IPS-18c (cell line): ENCODE measurements at regions not wholly inside any gene's neighbourhood (a gene's known extent, or its start where the extent isn't known, plus 50 kb on each side); places are given as distances from the start of the nearest gene placed in this dataset.
A peak's percentile ranks its signal among the peaks of the same experiment; 100 is the strongest.

Experiments used
- H3K4me3 ChIP-seq: 2 replicates; pipeline ENCODE4 v1.7.0; 2013; ENCODE audit warnings: low read depth, mild to moderate bottlenecking, low read length, moderate library complexity; ENCODE audit not compliant: insufficient read depth
- H3K9me3 ChIP-seq: one replicate; pipeline ENCODE4 v1.6.1; 2013; ENCODE audit warnings: mild to moderate bottlenecking, low read length, moderate library complexity; ENCODE audit not compliant: control insufficient read depth, insufficient read depth

DNA sequence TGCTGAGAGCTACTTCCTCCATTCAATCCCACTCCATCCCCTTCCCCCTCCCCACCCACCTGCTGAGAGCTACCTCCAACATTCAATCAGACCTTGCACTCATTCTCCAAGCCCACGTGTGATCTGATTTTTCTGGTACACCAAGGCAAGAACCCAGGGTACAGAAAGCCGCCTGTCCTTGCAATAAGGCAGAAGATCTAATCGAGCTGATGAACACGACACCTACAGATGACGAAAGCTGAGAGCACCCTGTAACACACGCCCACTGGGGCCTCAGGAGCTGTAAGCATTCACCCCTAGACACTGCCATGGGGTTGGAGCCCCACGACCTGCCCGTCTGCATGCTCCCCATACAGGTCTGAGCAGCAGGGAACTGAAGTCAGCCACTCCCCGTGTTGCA lies 58.3 kb downstream of the TRIML1 start:
- no peaks in the 10 kb centered on the region for H3K9me3 ChIP-seq
- H3K4me3 ChIP-seq = no peak overlapping the region

DNA sequence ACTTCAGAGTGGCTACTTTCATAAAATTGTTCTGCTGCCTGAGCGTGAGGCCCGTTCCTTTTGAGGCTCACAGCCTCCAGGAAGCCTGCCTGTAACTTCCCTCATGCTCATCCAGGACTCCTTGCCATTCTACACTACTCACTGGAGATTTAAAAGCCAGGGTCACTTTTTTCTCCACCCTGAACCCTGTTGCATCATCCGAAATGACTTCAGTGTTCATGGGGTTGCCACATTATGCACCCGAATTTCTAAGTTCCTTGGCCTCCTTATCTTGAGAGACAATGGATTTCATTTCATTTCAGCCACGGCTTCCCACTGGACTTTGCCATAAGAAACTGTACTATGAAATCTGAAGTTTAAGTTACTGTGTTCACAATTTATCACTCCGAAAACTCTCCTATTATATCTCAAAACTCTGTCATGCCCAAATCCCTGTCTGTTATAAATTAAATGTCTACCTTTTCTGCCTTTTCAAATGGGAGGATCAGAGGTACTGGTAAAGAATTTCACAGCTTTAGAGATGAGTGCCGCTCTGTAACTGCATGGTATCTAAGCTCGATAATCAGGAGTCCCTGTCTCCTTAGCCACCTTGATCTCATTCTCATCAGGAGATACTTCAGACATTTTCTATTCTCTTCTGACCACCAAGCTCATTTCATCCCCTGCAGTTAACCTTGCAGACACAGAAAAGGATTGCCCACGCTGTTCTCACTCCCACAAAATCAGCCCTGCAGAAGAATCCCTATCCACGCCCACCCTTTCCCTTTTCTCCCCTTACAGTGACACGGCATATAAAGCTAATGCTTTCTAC lies 59.9 kb downstream of the TRIML1 start:
- Histone ChIP-seq H3K9me3 (no peaks in the 10 kb centered on the region), H3K4me3 (no peak overlapping the region)

DNA sequence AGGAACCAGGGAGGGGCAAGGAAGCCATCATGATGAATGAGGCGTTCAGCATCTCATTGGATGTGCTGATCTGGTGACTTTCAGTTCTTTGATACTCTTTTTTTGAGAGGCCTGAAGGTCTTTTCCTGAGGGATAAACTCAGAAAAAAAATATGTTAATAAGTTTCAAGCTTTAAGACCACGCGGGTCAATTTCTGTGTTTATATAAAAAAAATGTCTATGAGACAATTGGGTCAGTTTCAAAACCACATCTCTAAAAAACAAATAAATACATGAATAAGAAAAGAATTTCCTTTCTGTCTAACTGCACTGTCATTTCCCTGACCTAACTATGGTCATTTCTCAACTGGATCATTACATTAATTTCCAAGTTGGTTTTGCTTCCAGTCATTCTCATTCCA lies 62.6 kb downstream of the TRIML1 start:
- Histone ChIP-seq H3K4me3 (no peak overlapping the region), H3K9me3 (no peaks in the 10 kb centered on the region)

DNA sequence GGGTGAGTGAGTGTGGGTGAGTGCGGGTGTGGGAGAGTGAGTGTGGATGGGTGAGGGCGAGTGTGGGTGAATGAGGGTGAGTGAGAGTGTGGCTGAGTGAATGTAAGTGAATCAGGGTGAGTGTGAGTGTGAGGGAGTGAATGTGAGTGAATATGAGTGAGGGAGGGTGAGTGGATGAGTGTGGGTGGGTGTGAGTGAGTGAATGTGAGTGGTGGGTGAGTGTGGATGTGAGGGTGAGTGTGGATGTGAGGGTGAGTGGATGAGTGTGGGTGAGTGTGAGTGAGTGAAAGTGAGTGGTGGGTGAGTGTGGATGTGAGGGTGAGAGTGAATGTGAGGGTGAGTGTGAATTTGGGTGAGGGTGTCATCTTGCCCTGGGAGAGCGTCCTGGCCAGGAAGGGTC lies 67.5 kb downstream of the TRIML1 start:
- Histone ChIP-seq H3K9me3 (no peaks in the 10 kb centered on the region), H3K4me3 (no peak overlapping the region)

DNA sequence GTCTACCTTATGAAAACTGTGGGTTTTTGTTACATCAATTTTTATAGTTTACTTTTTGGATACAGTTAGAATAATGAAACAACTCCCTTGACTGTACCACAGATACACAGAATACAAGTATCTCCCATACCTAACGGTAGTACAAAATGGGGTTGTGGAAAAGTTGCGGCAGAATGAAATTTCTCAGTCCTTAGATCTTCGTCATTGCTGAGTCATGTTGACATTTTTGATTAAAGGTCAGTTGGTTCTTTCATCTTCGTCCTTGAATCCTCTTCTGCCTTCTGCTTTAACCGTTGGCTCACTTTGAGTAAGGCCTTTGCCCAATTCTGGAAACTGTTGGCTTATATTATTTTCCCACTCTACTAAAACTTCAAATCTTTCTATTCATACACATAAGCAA lies 75.6 kb downstream of the TRIML1 start:
- H3K4me3 ChIP-seq = no peak overlapping the region
- peaks cover 2% of the 10 kb centered on the region for H3K9me3 ChIP-seq

DNA sequence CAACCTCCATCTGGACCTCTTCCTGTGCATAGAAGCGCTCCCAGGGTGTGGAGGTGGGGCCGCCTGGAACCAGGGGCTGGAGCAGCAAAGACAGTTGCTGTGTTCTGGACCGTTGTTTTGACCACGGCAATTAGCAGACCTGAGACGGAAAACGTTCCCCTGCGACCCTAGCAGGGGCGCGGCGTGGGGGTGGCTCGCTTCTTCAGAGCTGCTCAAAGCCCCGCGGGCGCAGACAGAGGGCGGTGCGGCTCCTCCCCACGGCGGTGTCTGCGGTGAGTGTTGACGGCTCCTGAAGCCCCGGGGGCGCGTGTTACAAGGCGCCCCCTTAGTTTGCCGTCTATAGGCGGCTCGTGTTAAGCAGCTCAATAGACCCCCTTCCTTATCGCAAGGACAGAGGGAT lies 79.2 kb downstream of the TRIML1 start:
- peak overlapping the region; percentile 38; the same call in 1 of the 2 replicates for H3K4me3 ChIP-seq

DNA sequence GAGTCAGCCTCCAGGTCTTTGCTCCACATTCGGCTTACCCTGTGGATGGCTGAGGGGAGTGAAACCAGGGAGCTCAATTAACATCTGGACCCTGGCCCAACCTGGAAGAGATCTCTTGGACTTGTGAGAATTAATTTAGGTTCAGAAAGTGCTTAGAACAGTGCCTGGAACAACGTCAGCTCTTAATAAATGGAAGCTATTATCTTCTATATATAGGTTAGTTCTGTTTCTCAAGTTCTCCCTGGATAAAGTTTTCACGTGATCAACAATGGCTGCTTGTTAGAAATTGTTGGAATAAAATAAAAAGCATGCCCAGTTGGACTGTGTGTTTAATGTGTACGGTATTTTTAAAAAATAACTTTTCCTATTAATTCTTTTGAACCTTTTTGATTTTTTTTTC lies 80.8 kb downstream of the TRIML1 start:
- peaks cover 4% of the 10 kb centered on the region for H3K9me3 ChIP-seq
- H3K4me3 ChIP-seq = no peak overlapping the region

More for the DNA sequence above, 79.2 kb downstream of the TRIML1 start:
- peaks cover 4% of the 10 kb centered on the region for H3K9me3 ChIP-seq

DNA sequence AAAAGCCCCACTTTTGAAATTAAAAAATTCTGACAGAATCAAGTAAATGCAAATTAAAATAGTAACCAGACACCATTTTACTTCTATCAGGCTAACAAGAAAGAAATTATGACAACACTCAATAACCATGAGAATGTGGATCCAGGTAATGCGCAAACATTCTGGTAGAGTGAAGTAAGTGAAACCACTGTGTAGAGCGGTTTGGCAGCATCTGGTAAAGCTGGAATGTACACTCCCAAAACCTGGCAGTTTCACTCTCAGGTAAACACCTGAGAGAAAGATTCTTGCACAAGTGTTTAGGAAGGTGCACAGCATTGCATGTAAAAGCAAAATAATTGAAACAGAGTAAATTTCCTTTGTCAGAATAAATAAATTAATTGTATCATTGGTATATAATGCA lies 81.8 kb downstream of the TRIML1 start:
- Histone ChIP-seq H3K4me3 (no peak overlapping the region), H3K9me3 (peaks cover 4% of the 10 kb centered on the region)

DNA sequence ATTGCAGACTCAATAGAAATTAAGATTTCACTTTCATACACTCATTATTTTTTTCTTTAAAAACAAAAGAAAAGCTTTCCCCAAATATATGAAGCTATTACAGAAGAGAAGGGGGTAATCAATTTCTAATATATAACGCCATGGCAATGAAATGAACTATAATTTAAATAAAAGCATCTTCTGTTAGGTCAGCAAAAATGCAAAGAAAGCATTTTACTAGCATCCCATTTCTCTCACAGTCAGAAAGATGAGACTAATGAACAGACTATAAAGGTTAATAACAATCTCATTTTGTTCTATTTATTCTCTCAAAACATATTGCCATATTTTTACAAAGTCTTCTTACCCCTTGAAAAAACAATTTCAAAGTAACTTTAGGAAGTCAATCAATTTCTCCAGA lies 89.0 kb downstream of the TRIML1 start:
- Histone ChIP-seq H3K4me3 (no peak overlapping the region), H3K9me3 (no peaks in the 10 kb centered on the region)

DNA sequence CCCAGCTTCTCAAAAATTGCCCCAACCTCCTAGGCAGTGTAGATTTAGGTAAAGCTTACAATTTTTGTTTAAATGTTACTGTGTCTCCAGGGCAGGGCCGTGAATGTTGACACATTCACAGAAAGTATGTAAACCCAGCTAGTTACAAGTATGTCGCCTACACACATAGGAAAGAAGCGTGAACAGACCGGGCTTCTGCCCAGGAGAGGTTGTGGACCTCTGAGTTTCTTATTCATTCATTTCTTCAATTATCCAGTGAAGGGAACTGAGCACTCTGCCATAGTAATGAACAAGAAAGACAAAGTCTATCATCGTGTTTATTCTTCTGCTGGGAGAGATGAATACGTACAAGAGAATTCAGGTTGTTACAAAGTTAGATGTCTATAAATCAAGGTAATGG lies 93.2 kb downstream of the TRIML1 start:
- H3K4me3 ChIP-seq = no peak overlapping the region
- no peaks in the 10 kb centered on the region for H3K9me3 ChIP-seq

DNA sequence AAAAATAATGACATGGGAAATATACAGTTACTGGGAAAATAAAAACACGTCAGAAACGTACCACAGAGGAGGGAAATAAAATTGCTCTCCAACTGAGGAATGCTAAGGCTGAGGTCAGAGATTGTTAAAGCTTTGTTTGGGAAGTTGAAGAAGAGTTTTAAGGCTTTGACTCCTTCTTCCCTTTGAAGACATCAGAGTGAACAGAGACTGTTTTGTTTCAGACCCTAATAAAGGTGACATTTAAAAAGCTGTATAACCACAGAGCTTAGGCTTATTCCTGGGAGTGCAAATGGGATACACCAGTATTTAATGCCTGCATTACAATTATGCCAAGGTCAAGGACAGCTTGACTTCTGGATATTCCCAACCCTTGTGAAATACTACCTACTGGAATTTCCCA lies 102.8 kb downstream of the TRIML1 start:
- Histone ChIP-seq H3K9me3 (no peaks in the 10 kb centered on the region), H3K4me3 (no peak overlapping the region)

DNA sequence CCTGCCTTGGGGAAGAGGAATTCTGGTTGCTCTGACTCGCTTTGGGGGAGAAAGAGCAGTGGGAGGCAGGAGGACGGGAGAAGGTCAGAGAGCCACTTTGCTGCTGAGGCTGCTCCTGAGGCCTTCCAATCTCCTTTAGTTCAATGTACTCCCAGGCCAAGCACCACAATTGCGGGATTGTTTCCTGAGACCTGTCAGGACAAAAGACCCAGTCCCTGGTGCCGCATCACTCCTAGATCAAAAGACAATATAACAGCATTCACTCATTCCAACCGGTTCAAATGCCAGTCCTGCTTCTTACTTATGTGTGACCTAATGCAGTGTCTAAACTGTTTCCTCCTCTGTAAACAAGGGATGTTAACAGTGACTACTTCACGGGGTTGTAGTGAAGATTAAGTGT lies 106.4 kb downstream of the TRIML1 start:
- Histone ChIP-seq H3K4me3 (no peak overlapping the region), H3K9me3 (no peaks in the 10 kb centered on the region)

DNA sequence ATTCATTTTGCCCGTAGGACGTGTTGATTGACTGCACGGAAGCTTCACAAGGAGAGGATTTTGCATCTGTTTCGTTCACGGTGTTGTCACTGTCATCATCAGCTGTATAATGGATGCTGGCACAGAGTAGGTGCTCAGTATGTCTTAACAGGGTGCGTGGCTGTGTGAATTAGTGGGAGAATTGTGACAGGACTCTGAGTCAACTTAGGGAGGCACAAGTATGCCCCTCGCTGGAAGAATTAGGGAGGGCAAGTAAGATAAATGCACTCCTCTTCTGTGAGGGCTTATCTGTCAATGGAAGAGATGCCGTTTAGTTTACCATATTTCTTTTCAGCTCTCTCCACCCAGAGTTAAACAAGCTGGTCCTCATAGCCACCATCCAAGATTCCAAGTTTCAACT lies 107.2 kb downstream of the TRIML1 start:
- no peak overlapping the region for H3K4me3 ChIP-seq

DNA sequence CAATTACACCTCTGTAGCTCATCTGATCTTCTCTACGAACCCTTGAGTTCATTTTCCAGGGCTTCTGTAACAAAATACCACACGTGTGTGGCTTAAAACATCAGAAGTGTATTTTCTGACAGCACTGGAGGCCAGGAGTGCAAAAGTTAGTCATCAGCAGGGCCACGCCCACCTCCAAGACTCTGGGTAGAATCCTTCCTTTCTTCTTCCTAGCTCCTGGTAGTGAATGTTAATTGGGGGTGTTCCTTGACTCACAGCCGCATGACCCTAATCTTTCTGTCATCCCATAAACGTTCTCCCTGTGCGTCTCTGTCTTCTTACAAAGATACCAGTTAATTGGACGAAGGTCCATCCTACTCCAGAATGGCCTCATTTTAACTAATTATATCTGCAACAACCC lies 115.0 kb downstream of the TRIML1 start:
- Histone ChIP-seq H3K9me3 (no peaks in the 10 kb centered on the region), H3K4me3 (no peak overlapping the region)

More for the DNA sequence above, 107.2 kb downstream of the TRIML1 start:
- no peaks in the 10 kb centered on the region for H3K9me3 ChIP-seq

DNA sequence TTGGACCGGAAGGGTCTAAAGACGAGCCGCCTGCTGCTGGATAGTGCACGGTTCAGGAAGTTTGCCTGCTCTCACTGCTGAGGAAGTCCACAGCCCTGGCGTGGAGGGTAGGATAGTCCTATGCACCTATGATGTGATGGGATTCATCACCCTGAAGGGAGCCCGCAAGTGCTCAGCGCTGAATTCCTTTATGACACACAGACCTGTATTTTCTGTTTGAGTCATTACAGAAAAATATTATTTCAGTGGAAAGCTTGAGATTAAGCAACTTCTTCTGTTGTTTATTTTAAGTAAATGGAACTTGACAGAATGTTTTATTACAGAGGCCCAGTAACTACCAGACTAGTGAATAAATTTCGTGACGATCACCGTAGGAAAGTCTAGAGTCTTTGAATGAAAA lies 123.2 kb downstream of the TRIML1 start:
- Histone ChIP-seq H3K9me3 (no peaks in the 10 kb centered on the region), H3K4me3 (no peak overlapping the region)

DNA sequence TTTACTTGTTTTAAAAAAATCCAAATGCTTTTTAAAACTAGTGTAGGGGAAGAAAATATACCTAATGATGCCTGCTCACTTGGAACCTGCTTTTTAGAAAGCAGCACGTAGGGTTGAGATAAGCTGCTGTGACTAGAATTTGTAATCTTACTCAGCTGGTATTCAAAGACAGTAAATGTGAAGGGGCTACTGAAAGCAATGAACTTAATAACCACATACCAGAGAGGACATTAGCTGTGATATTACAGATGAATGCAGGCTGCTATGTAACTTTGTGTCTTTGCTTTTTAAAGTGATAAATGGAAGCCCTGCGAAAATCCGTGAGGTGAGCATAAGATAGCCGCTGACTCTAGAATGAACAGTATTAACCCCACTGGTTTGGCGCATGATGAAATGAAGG lies 124.1 kb downstream of the TRIML1 start:
- Histone ChIP-seq H3K4me3 (no peak overlapping the region), H3K9me3 (no peaks in the 10 kb centered on the region)

DNA sequence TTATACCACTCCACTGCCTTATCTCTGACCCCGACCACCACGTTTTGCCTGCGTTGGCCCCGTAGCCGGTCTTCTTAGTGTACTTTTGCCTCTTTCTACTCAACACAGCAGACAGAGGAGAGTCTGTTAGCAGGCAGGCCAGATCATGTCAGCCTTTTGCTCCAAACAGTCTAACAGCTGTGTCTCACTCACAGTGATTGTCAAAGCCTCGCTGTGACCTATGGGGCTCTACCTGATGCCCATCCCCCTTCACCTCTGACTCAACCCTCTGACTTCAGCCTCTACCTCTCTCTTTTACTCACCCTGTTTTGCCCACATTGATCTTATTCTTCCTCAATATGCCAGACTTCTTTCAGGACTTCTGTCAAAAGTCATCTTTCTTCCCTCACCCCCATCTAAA lies 127.1 kb downstream of the TRIML1 start:
- H3K9me3 ChIP-seq = no peaks in the 10 kb centered on the region

DNA sequence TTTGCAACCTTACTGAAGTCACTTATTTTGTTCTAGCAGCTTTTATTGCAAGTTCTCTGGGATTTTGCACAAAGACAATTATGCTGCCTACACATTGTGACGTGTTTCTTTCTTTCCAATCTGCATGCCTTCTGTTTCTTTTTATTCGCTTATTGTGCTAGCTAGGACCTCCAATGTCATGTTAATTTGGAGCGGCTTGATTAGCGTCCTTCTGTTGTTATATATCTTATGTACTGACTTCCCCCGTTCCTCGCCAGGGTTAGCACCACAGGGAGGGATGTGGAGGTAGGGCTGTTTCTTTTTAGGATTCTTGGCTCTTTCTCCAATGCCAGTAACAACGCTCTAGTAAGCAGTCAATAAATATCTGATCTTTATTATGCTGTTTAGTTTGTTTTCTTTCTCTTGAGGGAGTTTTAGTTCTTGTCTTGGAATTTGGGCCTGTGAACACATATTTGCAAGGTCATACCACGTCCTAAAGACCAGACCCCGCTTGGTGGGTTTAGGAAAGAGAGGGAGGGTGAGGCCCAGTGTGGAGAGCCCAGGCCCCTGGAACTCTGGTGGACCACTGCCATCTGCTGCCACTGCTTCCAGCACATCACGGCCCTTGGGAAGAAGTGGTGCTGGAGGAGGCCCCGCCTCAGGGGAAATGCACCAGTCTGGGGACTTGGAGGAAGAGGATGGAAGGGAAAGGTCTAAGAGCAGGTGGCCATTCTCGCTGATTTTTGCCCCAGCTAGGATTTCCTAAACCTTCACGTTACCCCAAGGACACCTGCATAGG lies 129.1 kb downstream of the TRIML1 start:
- Histone ChIP-seq H3K4me3 (no peak overlapping the region), H3K9me3 (no peaks in the 10 kb centered on the region)

More for the DNA sequence above, 127.1 kb downstream of the TRIML1 start:
- H3K4me3 ChIP-seq = no peak overlapping the region
